AG09319 (cell line): ENCODE measurements at regions not wholly inside any gene's neighbourhood (a gene's known extent, or its start where the extent isn't known, plus 50 kb on each side); places are given as distances from the start of the nearest gene placed in this dataset.
A peak's percentile ranks its signal among the peaks of the same experiment; 100 is the strongest.

ENCODE experiments used
- DNase-seq: peaks from one replicate; pipeline ENCODE4 v3.0.0-alpha.2; 2010; ENCODE audit warnings: low read depth; ENCODE audit errors: extremely low read depth
- TF ChIP-seq, protein P1 (sequence below): IDR thresholded peaks from 2 replicates; pipeline ENCODE4 v1.5.1; 2011; ENCODE audit warnings: low read depth, mild to moderate bottlenecking, inconsistent platforms, low read length, moderate library complexity

DNA sequence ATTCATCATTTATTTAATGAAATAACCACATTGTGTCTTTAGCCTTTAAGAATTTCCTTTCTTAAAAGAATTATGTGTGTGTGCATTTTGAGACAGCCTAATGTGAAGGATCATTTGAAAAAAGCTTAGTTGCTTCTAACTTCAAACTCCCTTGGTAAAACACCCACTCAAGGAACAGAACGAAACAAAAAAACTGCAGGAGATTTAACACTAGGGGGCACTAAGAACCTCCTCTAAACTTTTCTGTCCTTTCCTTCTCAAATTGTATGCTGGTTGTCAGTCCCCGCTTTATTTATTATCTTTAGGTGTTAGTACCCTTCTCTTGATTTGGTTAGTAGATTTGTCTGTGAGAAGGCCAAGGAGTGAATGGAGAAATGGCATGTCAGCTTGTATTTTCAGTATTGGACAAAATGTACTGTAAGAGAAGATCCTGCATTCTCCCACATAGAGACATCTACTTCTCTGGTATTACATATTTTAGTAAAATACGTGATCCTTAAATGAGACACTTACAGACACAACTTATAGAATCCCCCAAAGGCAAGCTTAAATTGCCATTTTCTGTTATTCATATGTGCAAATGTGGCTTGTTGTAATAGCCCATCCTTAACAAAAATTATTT, 229.7 kb downstream of the MRPS30 start:
- TF ChIP-seq, protein P1, sequence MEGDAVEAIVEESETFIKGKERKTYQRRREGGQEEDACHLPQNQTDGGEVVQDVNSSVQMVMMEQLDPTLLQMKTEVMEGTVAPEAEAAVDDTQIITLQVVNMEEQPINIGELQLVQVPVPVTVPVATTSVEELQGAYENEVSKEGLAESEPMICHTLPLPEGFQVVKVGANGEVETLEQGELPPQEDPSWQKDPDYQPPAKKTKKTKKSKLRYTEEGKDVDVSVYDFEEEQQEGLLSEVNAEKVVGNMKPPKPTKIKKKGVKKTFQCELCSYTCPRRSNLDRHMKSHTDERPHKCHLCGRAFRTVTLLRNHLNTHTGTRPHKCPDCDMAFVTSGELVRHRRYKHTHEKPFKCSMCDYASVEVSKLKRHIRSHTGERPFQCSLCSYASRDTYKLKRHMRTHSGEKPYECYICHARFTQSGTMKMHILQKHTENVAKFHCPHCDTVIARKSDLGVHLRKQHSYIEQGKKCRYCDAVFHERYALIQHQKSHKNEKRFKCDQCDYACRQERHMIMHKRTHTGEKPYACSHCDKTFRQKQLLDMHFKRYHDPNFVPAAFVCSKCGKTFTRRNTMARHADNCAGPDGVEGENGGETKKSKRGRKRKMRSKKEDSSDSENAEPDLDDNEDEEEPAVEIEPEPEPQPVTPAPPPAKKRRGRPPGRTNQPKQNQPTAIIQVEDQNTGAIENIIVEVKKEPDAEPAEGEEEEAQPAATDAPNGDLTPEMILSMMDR, result peak; percentile 52
- no peak for DNase-seq

DNA sequence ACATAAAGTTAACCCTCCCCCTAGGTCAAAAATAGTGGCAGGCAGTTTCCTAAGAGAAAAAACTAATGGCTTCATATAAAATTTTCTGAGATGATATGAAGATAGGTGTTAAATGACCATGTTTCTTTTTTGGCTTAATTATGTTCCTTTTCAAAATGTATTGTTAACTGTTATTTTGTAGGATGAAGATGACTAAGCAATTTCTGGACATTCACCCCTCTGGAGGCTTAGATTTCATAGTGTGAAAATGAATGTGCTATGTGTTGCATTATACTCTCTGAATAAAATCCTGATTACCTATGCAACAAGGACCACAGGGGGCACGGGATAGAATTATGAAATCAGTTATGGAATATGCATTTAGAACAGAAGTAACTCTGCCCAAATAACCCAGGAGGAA, 233.5 kb downstream of the MRPS30 start:
- no peak for DNase-seq
- TF ChIP-seq, protein P1, result no peak

DNA sequence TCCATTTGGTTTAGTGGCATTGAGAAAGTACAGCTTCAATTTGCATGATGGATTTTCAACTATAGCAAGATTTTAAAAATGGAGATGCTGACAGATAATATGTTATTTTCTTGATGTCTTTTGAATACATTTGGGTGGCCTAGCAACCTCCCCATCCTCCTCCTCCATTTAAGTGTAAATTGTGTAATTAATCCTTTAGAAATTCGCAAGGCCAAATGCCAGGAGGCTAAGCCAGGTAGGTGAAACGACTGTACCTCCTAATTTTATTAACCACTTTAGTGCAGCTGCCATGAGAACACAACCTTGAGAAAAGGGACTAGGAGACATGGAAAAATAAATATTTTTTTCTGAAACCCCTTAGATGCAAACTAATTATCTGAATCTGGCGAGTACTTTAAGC, 248.8 kb downstream of the MRPS30 start:
- no peak for DNase-seq
- TF ChIP-seq, protein P1, result no peak

DNA sequence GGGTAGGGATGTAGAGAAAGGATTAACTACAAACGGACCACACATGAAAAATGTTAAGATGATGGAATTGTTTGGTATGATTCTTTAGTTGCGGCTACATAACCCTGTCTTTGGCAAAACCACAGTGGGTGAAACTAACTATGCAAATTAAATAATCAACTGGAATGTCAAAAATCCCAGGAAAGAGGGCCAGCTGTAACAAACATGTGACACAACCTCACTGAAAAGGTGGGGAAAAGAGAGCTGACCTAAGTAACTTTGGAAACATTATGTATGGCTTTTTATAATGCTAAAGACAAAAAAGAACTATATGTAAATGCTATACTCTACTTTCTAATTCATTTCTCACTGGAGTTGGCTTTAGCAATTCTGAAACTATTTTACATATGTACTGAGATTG, 252.0 kb downstream of the MRPS30 start:
- DNase-seq, result no peak
- TF ChIP-seq, protein P1, result no peak

DNA sequence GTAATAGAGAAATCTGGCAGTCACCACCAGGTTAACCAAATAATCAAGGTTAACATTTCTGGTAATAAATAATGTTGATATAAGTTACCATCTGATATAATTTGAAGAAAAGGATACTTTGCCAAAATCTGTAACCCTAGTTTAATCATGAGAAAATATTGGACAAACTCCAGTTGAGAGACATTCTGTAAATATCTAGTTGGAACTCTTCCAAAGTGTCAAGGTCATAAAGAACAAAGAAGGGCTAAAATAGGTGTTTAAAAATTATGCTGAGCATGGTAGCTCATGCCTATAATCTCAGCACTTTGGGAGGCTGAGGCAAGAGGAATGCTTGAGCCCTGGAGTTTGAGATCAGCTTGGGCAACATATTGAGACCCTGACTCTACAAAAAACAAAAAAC, 253.3 kb downstream of the MRPS30 start:
- DNase-seq, result no peak
- TF ChIP-seq, protein P1, result no peak

DNA sequence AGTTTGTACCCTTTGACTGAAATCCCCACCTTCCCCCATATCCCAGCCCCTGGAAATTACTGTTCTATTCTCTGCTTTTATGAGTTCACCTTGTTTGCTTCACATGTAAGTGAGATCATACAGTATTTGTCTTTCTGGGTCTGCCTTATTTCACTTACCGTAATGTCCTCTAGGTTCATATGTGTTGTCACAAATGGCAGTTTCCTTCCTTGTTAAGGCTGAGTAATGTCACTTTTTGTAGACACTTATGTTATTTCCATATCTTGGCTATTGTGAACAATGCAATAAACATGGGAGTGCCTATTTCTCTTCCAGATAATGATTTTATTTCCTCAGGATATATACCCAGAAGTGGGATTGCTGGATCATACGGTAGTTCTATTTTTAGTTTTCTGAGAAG, 272.3 kb downstream of the MRPS30 start:
- DNase-seq, result no peak
- TF ChIP-seq, protein P1, result no peak

DNA sequence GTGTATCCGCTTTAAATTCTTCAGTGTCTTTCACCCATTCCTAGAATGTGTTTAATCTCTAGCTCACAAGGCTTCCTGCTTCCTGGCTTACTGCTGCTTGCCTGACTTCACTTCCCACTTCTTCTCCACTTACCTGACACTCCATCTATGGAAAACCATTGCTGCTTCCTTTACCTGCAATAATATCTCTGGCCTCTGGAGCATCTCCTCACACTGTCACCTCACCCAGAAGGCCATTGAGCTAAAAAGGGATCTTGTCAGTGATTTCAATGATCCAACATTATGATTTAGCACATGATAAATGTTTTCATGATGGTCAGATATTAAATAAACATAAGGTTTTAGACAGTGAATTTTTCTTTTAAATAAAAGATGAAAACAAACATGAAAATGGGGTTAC, 281.1 kb downstream of the MRPS30 start:
- TF ChIP-seq, protein P1, result no peak
- DNase-seq, result no peak
